Hematopoietic multipotent progenitor cell (in vitro differentiated cells): ENCODE measurements at regions not wholly inside any gene's neighbourhood (a gene's known extent, or its start where the extent isn't known, plus 50 kb on each side); places are given as distances from the start of the nearest gene placed in this dataset.
"Not testable (repeated sequence)": the region's sequence is repeated elsewhere in the genome, so short reads cannot be mapped to it uniquely, and the experiment has no call there.

Source experiments
- DNase-seq, 3 donors: peaks; one replicate each; pipeline ENCODE4 v3.0.0-alpha.2; 2011 to 2015; ENCODE audit warnings: low read depth in 2 of 3, low spot score in 2 of 3

DNA sequence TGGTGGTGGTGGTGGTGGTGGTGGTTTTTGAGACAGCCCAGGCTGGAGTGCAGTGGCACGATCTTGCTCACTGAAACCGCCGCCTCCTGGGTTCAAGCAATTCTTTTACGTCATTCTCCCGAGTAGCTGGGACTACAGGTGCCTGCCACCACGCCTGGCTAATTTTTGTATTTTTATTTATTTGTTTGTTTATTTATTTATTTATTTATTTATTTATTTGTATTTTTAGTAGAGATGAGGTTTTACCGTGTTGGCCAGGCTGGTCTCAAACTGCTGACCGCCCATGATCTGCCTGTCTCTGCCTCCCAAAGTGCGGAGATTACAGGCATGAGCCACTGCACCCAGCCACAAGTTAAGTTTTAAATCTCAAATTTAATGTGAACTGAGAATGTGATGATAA is 126.5 kb downstream of the PCDH18 start:
- not testable (repeated sequence) for DNase-seq

- no peak for DNase-seq
Observed at GRCh38 chr4:137394018-137394417, 138.3 kb downstream of the PCDH18 start.

DNA sequence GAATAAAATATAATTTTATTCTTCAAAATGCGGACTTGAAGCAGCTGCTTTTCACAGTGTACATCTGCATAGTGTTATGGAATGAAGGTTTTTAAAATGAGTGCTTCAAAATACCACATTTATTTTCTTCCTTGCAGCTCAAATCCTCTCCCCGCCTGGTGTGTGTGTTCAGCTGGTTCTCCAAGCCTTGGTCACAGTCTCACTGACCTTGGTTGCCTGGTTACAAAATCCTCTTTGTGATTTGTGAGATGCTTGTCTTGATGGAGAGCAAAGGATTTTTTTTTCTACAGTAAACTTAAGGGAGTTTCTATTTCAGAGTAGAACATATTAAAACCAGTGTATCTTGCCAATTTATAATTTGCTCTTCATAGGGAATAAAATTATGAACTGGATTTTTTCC is 139.2 kb downstream of the PCDH18 start:
- DNase-seq, result no peak

DNA sequence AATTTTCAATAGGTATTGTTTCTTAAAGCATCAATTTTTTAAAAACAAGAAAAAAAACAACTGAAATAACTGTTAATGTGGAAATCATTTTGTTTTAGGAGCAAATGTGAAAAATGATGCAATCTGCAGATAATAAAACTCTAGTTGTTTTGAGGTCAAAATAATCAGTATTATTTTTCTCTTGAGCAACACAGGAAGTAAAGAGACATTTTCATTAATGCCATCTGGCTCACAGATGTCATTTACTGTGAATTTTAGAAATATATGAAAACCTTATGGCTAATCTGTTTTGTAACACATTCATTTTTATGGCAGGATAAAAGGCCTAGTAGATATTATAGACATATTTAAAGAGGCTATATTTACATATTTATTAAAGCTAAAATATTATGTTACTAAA is 141.6 kb downstream of the PCDH18 start:
- no peak for DNase-seq

- no peak for DNase-seq
Observed at GRCh38 chr4:137389911-137390520, 142.3 kb downstream of the PCDH18 start.

GRCh38 chr4:137387924-137388323 is 144.4 kb downstream of the PCDH18 start:
- no peak for DNase-seq

GRCh38 chr4:137384476-137384875 is 147.8 kb downstream of the PCDH18 start:
- DNase-seq, result no peak

DNA sequence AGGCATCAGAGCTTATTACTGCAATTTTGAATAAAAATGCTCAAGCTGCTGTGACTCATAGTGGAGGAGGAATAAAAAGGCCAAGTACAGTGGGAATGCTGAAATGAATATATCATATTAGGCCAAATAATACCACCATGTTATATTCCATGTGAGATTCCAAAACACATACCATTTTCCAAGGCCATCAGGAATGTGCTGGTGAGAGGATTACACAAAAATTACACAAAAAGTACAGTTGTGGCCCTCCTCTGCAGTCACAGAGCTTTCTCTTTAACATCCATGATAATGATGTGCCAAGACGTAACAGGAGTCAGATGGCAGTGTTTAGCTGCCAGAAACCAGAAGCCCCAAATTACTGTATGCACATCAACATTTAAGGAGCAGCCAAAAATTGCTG is 153.5 kb downstream of the PCDH18 start:
- DNase-seq, result no peak

DNA sequence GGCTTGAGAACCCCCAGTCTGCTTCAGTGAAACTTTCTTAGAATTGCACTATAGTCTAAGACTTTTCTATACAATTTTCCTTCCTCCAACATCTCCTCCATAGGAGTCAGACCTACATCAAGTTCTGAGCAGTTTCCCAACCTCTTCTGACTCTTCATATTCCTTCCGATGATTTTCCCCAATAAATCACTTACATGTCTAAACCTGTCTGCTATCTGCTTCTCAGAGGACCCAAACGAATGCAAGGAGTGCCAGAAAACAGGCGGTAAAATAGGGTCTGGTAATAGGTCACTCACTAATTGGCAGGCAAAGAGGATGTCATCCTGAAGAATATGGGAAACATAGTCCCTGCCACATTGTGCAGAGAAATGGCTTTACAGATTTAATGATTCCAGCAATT is 153.9 kb downstream of the PCDH18 start:
- no peak for DNase-seq

GRCh38 chr4:137376312-137376711 is 156.0 kb downstream of the PCDH18 start:
- no peak for DNase-seq

DNA sequence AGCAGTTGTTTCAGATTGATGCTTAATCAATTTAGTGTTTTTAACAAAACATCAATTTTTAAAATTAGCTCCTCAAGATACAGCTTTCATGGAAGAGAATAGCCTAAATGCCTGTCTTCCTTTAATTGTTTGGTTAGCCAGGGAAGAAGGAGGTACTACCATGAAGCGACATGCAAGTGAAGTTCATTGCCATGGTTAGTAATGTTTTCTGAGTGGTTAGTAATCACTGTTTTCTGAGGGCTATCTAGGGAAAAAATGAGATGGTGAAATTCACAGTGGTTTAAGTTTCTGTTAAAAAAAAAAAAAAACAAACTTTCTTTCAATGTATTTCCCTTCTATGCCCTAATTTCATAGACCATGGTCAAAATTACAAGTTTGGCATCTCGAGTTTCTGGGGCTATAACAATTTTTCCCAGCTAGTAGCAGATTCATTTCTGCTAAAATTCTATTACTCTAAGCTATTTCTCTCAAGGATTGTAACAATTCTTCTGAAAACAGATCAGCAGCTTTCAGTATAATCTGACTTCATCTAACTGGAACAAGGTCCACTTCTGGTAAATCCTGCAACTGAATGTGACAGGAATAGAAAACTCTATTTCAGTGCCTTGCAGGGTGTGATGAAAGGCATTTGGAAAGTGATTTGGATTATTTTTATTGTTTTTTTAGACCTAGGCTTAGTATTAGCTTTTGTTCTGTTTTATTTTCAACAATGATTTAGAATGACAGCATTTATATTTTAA is 157.0 kb downstream of the PCDH18 start:
- no peak for DNase-seq

GRCh38 chr4:137370679-137371078 is 161.6 kb downstream of the PCDH18 start:
- DNase-seq, result no peak

DNA sequence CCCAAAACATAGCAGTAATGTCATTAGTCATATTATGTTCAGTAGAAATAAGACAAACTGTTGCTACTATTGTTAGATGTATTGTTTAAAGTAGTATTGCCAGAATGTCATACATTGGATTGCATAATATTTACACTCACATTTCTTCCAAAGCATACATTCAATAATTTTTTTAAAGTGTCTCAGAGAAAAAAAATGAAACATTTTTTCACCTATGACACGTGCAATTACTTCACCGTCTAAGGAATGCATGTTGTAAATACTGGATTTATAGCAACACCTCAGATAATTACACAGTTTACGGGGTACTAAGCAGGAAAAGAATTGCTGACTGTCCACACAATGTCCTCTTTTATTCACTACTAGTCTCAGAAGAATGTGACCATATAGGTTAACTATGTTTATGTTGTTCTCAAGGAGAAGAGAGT is 162.1 kb downstream of the PCDH18 start:
- no peak for DNase-seq

- DNase-seq, result no peak
Observed at GRCh38 chr4:137367620-137368019, 164.7 kb downstream of the PCDH18 start.

- no peak for DNase-seq
Observed at GRCh38 chr4:137363496-137363895, 168.8 kb downstream of the PCDH18 start.

GRCh38 chr4:137361756-137362470 is 170.4 kb downstream of the PCDH18 start:
- DNase-seq, result no peak

GRCh38 chr4:137360761-137361160 is 171.5 kb downstream of the PCDH18 start:
- no peak for DNase-seq

- no peak for DNase-seq
Observed at GRCh38 chr4:137359691-137360315, 172.5 kb downstream of the PCDH18 start.

DNA sequence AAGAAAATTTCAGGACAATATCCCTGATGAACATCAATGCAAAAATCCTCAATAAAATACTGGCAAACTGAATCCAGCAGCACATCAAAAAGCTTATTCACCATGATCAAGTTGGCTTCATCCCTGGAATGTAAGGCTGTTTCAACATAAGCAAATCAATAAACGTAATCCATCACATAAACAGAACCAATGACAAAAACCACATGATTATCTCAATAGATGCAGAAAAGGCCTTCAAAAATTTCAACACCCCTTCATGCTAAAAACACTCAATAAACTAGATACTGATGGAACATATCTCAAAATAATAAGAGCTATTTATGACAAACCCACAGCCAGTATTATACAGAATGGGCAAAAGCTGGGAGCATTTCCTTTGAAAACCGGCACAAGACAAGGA is 177.7 kb downstream of the PCDH18 start:
- not testable (repeated sequence) for DNase-seq

DNA sequence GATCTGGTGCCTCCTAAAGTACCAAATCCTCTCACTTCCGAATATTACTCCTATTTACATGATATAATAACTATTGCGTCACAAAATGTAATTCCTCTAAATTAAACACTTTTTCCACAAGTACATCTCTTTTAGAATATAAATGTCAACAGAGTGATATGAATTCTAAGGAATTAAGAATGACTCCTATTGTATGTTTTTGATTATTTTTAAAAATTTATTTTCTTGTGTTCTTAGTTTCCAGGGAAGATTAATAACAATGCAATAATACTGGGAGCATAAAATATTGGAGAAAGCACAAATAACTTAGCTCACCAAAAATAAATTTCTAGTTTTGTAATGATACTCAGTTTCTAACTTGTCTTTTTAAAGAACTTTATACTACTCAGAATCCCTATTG is 184.9 kb downstream of the PCDH18 start:
- no peak for DNase-seq

DNA sequence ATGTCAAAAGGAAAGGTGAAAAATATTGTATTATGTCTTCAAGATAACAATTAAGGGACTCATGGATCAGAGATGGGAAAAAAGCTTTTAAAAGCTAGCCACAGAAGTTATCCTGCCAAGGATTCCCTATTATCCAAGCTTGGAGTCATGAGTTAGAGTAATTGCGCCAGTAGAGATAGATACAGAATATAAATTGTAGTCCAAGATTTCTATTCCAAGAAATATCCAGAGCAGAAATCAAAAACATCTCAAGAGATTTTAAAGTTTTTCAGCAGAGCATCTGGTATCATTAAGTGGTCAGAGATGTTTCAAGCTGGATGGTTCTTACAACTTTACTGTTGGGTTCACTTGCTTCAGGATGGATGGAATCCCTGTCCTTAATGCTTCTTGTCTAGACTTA is 186.7 kb downstream of the PCDH18 start:
- DNase-seq, result no peak
